Nephron (organoid): ENCODE measurements at regions not wholly inside any gene's neighbourhood (a gene's known extent, or its start where the extent isn't known, plus 50 kb on each side); places are given as distances from the start of the nearest gene placed in this dataset.

Experiments
- H3K27ac Mint-ChIP-seq, 3 experiments: 2 replicates each; pipeline ENCODE4 v1.8.0; 2020; ENCODE audit warnings: mixed read lengths in 3 of 3, mild to moderate bottlenecking in 2 of 3, moderate library complexity in 1 of 3
- H3K27me3 Mint-ChIP-seq: 2 replicates; pipeline ENCODE4 v1.8.0; 2021; ENCODE audit warnings: low read depth, mild to moderate bottlenecking, moderate library complexity, mixed read lengths
- H3K36me3 Mint-ChIP-seq: 2 replicates; pipeline ENCODE4 v1.8.0; 2020; ENCODE audit warnings: low read depth, mixed read lengths
- H3K4me1 Mint-ChIP-seq: 2 replicates; pipeline ENCODE4 v1.8.0; 2020; ENCODE audit warnings: mixed read lengths
- H3K4me3 Mint-ChIP-seq, 3 experiments: 2 replicates each; pipeline ENCODE4 v1.8.0; 2020; ENCODE audit warnings: mild to moderate bottlenecking in 3 of 3, mixed read lengths in 3 of 3, moderate library complexity in 2 of 3
- H3K9me3 Mint-ChIP-seq: 2 replicates; pipeline ENCODE4 v1.8.0; 2020; ENCODE audit warnings: mixed read lengths
- CTCF ChIP-seq, 3 experiments: fragments of 200-600 bp; sonication (generic); IDR thresholded peaks; one replicate each; pipeline ENCODE4 v1.5.0; 2021; ENCODE audit warnings: antibody characterized with exemption in 3 of 3; ENCODE audit not compliant: unreplicated experiment in 3 of 3

- Mint-ChIP-seq H3K27me3 (peaks cover 33% of the 10 kb centered on the region), H3K27ac (no peak overlapping the region), H3K9me3 (no peaks in the 10 kb centered on the region), H3K36me3 (no peaks in the 10 kb centered on the region), H3K4me3 (no peak overlapping the region), H3K4me1 (no peaks in the 10 kb centered on the region)
- TF ChIP-seq CTCF (IDR thresholded peaks at IDR 0.05; ENCODE audit: unreplicated experiment in 3 of 3): no peak
These were observed 75.7 kb downstream of the TTLL2 start for GRCh38 chr6:167400482-167401138.

GRCh38 chr6:167401525-167402194 is 76.8 kb downstream of the TTLL2 start:
- no peak for TF ChIP-seq CTCF (IDR thresholded peaks at IDR 0.05; ENCODE audit: unreplicated experiment in 3 of 3)
- H3K9me3 Mint-ChIP-seq: no peaks in the 10 kb centered on the region
- peaks cover 32% of the 10 kb centered on the region for H3K27me3 Mint-ChIP-seq
- no peaks in the 10 kb centered on the region for H3K4me1 Mint-ChIP-seq
- peak overlapping the region in 1 of 3 experiments; percentile 55 for H3K27ac Mint-ChIP-seq
- H3K36me3 Mint-ChIP-seq: no peaks in the 10 kb centered on the region
- H3K4me3 Mint-ChIP-seq: no peak overlapping the region

GRCh38 chr6:167402195-167402686 is 77.4 kb downstream of the TTLL2 start:
- Mint-ChIP-seq H3K4me3 (no peak overlapping the region), H3K27ac (no peak overlapping the region)
- TF ChIP-seq CTCF (IDR thresholded peaks at IDR 0.05; ENCODE audit: unreplicated experiment in 3 of 3): no peak

GRCh38 chr6:167403427-167403826 is 78.5 kb downstream of the TTLL2 start:
- Mint-ChIP-seq H3K27me3 (peaks cover 27% of the 10 kb centered on the region), H3K4me3 (no peak overlapping the region), H3K27ac (no peak overlapping the region), H3K4me1 (no peaks in the 10 kb centered on the region), H3K9me3 (no peaks in the 10 kb centered on the region), H3K36me3 (no peaks in the 10 kb centered on the region)
- TF ChIP-seq CTCF (IDR thresholded peaks at IDR 0.05; ENCODE audit: unreplicated experiment in 3 of 3): no peak

More at GRCh38 chr6:167402195-167402686, 77.4 kb downstream of the TTLL2 start:
- Mint-ChIP-seq H3K36me3 (no peaks in the 10 kb centered on the region), H3K4me1 (no peaks in the 10 kb centered on the region), H3K27me3 (peaks cover 29% of the 10 kb centered on the region), H3K9me3 (no peaks in the 10 kb centered on the region)

- H3K4me1 Mint-ChIP-seq: no peaks in the 10 kb centered on the region
- no peaks in the 10 kb centered on the region for H3K36me3 Mint-ChIP-seq
- H3K27me3 Mint-ChIP-seq: peaks cover 27% of the 10 kb centered on the region
- H3K27ac Mint-ChIP-seq: no peak overlapping the region
- H3K4me3 Mint-ChIP-seq: no peak overlapping the region
- no peaks in the 10 kb centered on the region for H3K9me3 Mint-ChIP-seq
- TF ChIP-seq CTCF (IDR thresholded peaks at IDR 0.05; ENCODE audit: unreplicated experiment in 3 of 3): no peak
These were observed 79.6 kb downstream of the TTLL2 start for GRCh38 chr6:167404385-167405049.
